WTC11 (cell line): ENCODE measurements at regions not wholly inside any gene's neighbourhood (a gene's known extent, or its start where the extent isn't known, plus 50 kb on each side); places are given as distances from the start of the nearest gene placed in this dataset.

Source experiments
- ATAC-seq: fragments of 200-7000 bp; cut with Tn5 transposase; 2 replicates; pipeline ENCODE4 v1.10.0; 2021; ENCODE audit warnings: mild to moderate bottlenecking, moderate library complexity
- CTCF ChIA-PET: fragments of 300-600 bp; sonication (Branson Sonifier 250); formaldehyde crosslinking; loops from one replicate; lab custom pipeline; 2021; ENCODE audit warnings: antibody characterized with exemption; lab: Charles Lee
- POLR2A ChIA-PET: fragments of 350-600 bp; sonication (Branson Sonifier 250); formaldehyde crosslinking; loops from one replicate; lab custom pipeline; 2021; ENCODE audit warnings: antibody characterized with exemption; lab: Charles Lee
- DNase-seq: peaks from one replicate; pipeline ENCODE4 v3.0.0; 2021; ENCODE audit warnings: low spot score
- H3K27ac Mint-ChIP-seq: 2 replicates; pipeline ENCODE4 v1.8.0; 2021; ENCODE audit warnings: mixed read lengths
- H3K27me3 Mint-ChIP-seq: 2 replicates; pipeline ENCODE4 v1.8.0; 2021; ENCODE audit warnings: low read depth, mild to moderate bottlenecking, moderate library complexity, mixed read lengths
- H3K36me3 Mint-ChIP-seq: 2 replicates; pipeline ENCODE4 v1.8.0; 2021; ENCODE audit warnings: mixed read lengths
- H3K4me1 Mint-ChIP-seq: 2 replicates; pipeline ENCODE4 v1.8.0; 2022; ENCODE audit warnings: mixed read lengths
- H3K4me3 Mint-ChIP-seq: 2 replicates; pipeline ENCODE4 v1.8.0; 2021; ENCODE audit warnings: mild to moderate bottlenecking, moderate library complexity, mixed read lengths
- H3K9me3 Mint-ChIP-seq: 2 replicates; pipeline ENCODE4 v1.8.0; 2021; ENCODE audit warnings: mixed read lengths
- ATF6 ChIP-seq: sonication (generic); formaldehyde crosslinking; IDR thresholded peaks from 2 replicates; pipeline ENCODE4 v1.8.1; 2023; ENCODE audit warnings: mild to moderate bottlenecking, missing genetic modification reagents
- CBFB ChIP-seq: sonication (generic); formaldehyde crosslinking; IDR thresholded peaks from 2 replicates; pipeline ENCODE4 v1.8.1; 2022; ENCODE audit warnings: mild to moderate bottlenecking, low read depth, missing genetic modification reagents
- EMX1 ChIP-seq: fragments of 250-450 bp; sonication (Bioruptor Pico); IDR thresholded peaks from 2 replicates; pipeline ENCODE4 v1.8.0; 2021; ENCODE audit warnings: mild to moderate bottlenecking
- FOXK1 ChIP-seq: sonication (generic); formaldehyde crosslinking; IDR thresholded peaks from 2 replicates; pipeline ENCODE4 v1.8.0; 2022; ENCODE audit warnings: mild to moderate bottlenecking, moderate library complexity, missing genetic modification reagents
- FOXP4 ChIP-seq: sonication (generic); formaldehyde crosslinking; IDR thresholded peaks from 2 replicates; pipeline ENCODE4 v1.8.0; 2022; ENCODE audit warnings: mild to moderate bottlenecking, missing genetic modification reagents
- JUN ChIP-seq: sonication (generic); formaldehyde crosslinking; IDR thresholded peaks from 2 replicates; pipeline ENCODE4 v1.8.0; 2023; ENCODE audit warnings: mild to moderate bottlenecking, missing genetic modification reagents
- MAX ChIP-seq: sonication (generic); formaldehyde crosslinking; IDR thresholded peaks from 2 replicates; pipeline ENCODE4 v1.8.0; 2022; ENCODE audit warnings: mild to moderate bottlenecking, missing genetic modification reagents
- PRRX2 ChIP-seq: fragments of 250-450 bp; sonication (Bioruptor Pico); IDR thresholded peaks from 2 replicates; pipeline ENCODE4 v1.8.0; 2021; ENCODE audit warnings: mild to moderate bottlenecking
- TCF7 ChIP-seq: sonication (generic); formaldehyde crosslinking; IDR thresholded peaks from 2 replicates; pipeline ENCODE4 v1.8.0; 2022; ENCODE audit warnings: mild to moderate bottlenecking, low read depth, missing genetic modification reagents, moderate library complexity
- TEAD1 ChIP-seq: sonication (generic); formaldehyde crosslinking; IDR thresholded peaks from 2 replicates; pipeline ENCODE4 v1.8.0; 2022; ENCODE audit warnings: mild to moderate bottlenecking, missing genetic modification reagents
- ZNF138 ChIP-seq: sonication (generic); formaldehyde crosslinking; conservative IDR thresholded peaks from 2 replicates; pipeline ENCODE4 v1.8.1; 2022; ENCODE audit warnings: mild to moderate bottlenecking, moderate library complexity, missing genetic modification reagents
- ZNF416 ChIP-seq: fragments of 250-450 bp; sonication (Bioruptor Pico); IDR thresholded peaks from 2 replicates; pipeline ENCODE4 v1.9.0; 2021; ENCODE audit warnings: mild to moderate bottlenecking, inconsistent platforms
- TF ChIP-seq, protein P1 (sequence below): sonication (generic); formaldehyde crosslinking; IDR thresholded peaks from 2 replicates; pipeline ENCODE4 v1.8.0; 2022; ENCODE audit warnings: mild to moderate bottlenecking, missing genetic modification reagents
- TF ChIP-seq, protein P2 (sequence below): fragments of 250-450 bp; sonication (Bioruptor Pico); IDR thresholded peaks from 2 replicates; pipeline ENCODE4 v1.8.0; 2021; ENCODE audit warnings: mild to moderate bottlenecking
- TF ChIP-seq, protein P3 (sequence below): sonication (generic); formaldehyde crosslinking; IDR thresholded peaks from 2 replicates; pipeline ENCODE4 v1.8.0; 2023; ENCODE audit warnings: mild to moderate bottlenecking, missing genetic modification reagents
- TF ChIP-seq, protein P4 (sequence below): sonication (generic); formaldehyde crosslinking; IDR thresholded peaks from 2 replicates; pipeline ENCODE4 v1.8.1; 2022; ENCODE audit warnings: missing genetic modification reagents, borderline replicate concordance
- TF ChIP-seq, protein P5 (sequence below): fragments of 250-450 bp; sonication (Bioruptor Pico); IDR thresholded peaks from 2 replicates; pipeline ENCODE4 v1.9.0; 2021; ENCODE audit warnings: mild to moderate bottlenecking, borderline replicate concordance

GRCh38 chr11:23924226-23924625 is 572.6 kb upstream of the LUZP2 start:
- H3K27ac Mint-ChIP-seq = no peak overlapping the region

GRCh38 chr11:23931443-23931842 is 565.4 kb upstream of the LUZP2 start:
- POLR2A ChIA-PET = no interaction called here
- ATAC-seq (no peak), DNase-seq (no peak)
- Mint-ChIP-seq H3K9me3 (peaks cover 22% of the 10 kb centered on the region), H3K27me3 (no peaks in the 10 kb centered on the region), H3K36me3 (peaks cover 16% of the 10 kb centered on the region), H3K27ac (no peak overlapping the region), H3K4me1 (no peaks in the 10 kb centered on the region), H3K4me3 (no peak overlapping the region)
- TF ChIP-seq TEAD1 (CRISPR knock-in tag) = no peak
- CTCF ChIA-PET = no interaction called here

More at GRCh38 chr11:23924226-23924625, 572.6 kb upstream of the LUZP2 start:
- Mint-ChIP-seq H3K9me3 (no peaks in the 10 kb centered on the region), H3K4me1 (0 out of 2 replicates have a peak, but pooled peaks cover 2% of the 10 kb centered on the region), H3K36me3 (no peaks in the 10 kb centered on the region), H3K27me3 (no peaks in the 10 kb centered on the region)
- DNase-seq = no peak
- ChIA-PET POLR2A (interaction anchor here (0.6 kb wide), 1 partner anchor 119 kb away, joined by 6 read pairs; no protein-coding TSS in a partner anchor), CTCF (interaction anchor here (0.6 kb wide), 1 partner anchor 597 kb away, joined by 3 read pairs; no protein-coding TSS in a partner anchor)
- ATAC-seq = peak; percentile 38; the same call in 1 of the 2 replicates
- TF ChIP-seq EMX1 (CRISPR knock-in tag) = no peak
- TF ChIP-seq, protein P1, sequence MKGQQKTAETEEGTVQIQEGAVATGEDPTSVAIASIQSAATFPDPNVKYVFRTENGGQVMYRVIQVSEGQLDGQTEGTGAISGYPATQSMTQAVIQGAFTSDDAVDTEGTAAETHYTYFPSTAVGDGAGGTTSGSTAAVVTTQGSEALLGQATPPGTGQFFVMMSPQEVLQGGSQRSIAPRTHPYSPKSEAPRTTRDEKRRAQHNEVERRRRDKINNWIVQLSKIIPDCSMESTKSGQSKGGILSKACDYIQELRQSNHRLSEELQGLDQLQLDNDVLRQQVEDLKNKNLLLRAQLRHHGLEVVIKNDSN (CRISPR knock-in tag) = no peak
- no peak for TF ChIP-seq ZNF138 (CRISPR knock-in tag)
- TF ChIP-seq ZNF416 (CRISPR knock-in tag) = no peak
- TF ChIP-seq, all 79 proteins: peak for 0
- H3K4me3 Mint-ChIP-seq = no peak overlapping the region

- H3K27me3 Mint-ChIP-seq = no peaks in the 10 kb centered on the region
- ATAC-seq (no peak), DNase-seq (no peak)
- CTCF ChIA-PET = no interaction called here
- H3K4me3 Mint-ChIP-seq = no peak overlapping the region
- POLR2A ChIA-PET = no interaction called here
- peaks cover 16% of the 10 kb centered on the region for H3K36me3 Mint-ChIP-seq
- H3K9me3 Mint-ChIP-seq = peaks cover 22% of the 10 kb centered on the region
- H3K4me1 Mint-ChIP-seq = no peaks in the 10 kb centered on the region
- H3K27ac Mint-ChIP-seq = no peak overlapping the region
- TF ChIP-seq JUN (CRISPR knock-in tag) (no peak), CBFB (CRISPR knock-in tag) (no peak), FOXP4 (CRISPR knock-in tag) (no peak), FOXK1 (no peak), PRRX2 (CRISPR knock-in tag) (no peak), ATF6 (CRISPR knock-in tag) (no peak), TCF7 (CRISPR knock-in tag) (no peak), MAX (no peak)
- TF ChIP-seq, protein P2, sequence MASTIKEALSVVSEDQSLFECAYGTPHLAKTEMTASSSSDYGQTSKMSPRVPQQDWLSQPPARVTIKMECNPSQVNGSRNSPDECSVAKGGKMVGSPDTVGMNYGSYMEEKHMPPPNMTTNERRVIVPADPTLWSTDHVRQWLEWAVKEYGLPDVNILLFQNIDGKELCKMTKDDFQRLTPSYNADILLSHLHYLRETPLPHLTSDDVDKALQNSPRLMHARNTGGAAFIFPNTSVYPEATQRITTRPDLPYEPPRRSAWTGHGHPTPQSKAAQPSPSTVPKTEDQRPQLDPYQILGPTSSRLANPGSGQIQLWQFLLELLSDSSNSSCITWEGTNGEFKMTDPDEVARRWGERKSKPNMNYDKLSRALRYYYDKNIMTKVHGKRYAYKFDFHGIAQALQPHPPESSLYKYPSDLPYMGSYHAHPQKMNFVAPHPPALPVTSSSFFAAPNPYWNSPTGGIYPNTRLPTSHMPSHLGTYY (CRISPR knock-in tag) = no peak
- TF ChIP-seq, protein P3, sequence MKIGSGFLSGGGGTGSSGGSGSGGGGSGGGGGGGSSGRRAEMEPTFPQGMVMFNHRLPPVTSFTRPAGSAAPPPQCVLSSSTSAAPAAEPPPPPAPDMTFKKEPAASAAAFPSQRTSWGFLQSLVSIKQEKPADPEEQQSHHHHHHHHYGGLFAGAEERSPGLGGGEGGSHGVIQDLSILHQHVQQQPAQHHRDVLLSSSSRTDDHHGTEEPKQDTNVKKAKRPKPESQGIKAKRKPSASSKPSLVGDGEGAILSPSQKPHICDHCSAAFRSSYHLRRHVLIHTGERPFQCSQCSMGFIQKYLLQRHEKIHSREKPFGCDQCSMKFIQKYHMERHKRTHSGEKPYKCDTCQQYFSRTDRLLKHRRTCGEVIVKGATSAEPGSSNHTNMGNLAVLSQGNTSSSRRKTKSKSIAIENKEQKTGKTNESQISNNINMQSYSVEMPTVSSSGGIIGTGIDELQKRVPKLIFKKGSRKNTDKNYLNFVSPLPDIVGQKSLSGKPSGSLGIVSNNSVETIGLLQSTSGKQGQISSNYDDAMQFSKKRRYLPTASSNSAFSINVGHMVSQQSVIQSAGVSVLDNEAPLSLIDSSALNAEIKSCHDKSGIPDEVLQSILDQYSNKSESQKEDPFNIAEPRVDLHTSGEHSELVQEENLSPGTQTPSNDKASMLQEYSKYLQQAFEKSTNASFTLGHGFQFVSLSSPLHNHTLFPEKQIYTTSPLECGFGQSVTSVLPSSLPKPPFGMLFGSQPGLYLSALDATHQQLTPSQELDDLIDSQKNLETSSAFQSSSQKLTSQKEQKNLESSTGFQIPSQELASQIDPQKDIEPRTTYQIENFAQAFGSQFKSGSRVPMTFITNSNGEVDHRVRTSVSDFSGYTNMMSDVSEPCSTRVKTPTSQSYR = no peak
- TF ChIP-seq, protein P4, sequence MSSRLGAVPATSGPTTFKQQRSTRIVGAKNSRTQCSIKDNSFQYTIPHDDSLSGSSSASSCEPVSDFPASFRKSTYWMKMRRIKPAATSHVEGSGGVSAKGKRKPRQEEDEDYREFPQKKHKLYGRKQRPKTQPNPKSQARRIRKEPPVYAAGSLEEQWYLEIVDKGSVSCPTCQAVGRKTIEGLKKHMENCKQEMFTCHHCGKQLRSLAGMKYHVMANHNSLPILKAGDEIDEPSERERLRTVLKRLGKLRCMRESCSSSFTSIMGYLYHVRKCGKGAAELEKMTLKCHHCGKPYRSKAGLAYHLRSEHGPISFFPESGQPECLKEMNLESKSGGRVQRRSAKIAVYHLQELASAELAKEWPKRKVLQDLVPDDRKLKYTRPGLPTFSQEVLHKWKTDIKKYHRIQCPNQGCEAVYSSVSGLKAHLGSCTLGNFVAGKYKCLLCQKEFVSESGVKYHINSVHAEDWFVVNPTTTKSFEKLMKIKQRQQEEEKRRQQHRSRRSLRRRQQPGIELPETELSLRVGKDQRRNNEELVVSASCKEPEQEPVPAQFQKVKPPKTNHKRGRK (CRISPR knock-in tag) = no peak
- TF ChIP-seq, protein P5, sequence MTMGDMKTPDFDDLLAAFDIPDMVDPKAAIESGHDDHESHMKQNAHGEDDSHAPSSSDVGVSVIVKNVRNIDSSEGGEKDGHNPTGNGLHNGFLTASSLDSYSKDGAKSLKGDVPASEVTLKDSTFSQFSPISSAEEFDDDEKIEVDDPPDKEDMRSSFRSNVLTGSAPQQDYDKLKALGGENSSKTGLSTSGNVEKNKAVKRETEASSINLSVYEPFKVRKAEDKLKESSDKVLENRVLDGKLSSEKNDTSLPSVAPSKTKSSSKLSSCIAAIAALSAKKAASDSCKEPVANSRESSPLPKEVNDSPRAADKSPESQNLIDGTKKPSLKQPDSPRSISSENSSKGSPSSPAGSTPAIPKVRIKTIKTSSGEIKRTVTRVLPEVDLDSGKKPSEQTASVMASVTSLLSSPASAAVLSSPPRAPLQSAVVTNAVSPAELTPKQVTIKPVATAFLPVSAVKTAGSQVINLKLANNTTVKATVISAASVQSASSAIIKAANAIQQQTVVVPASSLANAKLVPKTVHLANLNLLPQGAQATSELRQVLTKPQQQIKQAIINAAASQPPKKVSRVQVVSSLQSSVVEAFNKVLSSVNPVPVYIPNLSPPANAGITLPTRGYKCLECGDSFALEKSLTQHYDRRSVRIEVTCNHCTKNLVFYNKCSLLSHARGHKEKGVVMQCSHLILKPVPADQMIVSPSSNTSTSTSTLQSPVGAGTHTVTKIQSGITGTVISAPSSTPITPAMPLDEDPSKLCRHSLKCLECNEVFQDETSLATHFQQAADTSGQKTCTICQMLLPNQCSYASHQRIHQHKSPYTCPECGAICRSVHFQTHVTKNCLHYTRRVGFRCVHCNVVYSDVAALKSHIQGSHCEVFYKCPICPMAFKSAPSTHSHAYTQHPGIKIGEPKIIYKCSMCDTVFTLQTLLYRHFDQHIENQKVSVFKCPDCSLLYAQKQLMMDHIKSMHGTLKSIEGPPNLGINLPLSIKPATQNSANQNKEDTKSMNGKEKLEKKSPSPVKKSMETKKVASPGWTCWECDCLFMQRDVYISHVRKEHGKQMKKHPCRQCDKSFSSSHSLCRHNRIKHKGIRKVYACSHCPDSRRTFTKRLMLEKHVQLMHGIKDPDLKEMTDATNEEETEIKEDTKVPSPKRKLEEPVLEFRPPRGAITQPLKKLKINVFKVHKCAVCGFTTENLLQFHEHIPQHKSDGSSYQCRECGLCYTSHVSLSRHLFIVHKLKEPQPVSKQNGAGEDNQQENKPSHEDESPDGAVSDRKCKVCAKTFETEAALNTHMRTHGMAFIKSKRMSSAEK = no peak
Observed at GRCh38 chr11:23932485-23932898, 564.4 kb upstream of the LUZP2 start.
